ENCODE measurements at regions not wholly inside any gene's neighbourhood (a gene's known extent, or its start where the extent isn't known, plus 50 kb on each side); places are given as distances from the start of the nearest gene placed in this dataset.

DNA sequence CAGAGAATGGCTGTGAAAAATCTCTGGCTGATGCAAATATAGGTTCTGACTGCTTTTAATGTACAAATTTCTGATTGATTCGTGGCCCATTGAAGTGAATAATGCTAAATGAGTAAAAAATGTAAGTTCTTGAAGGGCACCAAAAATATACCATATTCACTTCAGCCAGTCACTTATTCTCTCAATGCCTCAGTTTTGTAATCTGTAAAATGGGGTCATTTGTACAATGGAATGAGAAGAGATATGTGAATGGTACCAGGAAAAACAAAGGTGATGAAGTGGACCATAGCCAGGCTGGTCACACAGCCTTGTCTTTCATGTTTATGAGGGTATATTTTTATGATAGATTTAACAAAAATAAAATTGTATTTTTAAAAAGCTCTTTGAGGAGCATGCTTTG lies 441.2 kb upstream of the NR3C2 start:
- Histone ChIP-seq H3K36me3 (ENCODE audit: control insufficient read depth, insufficient read depth, low read length) (no peaks in the 10 kb centered on the region), H3K9me3 (ENCODE audit: control insufficient read depth, insufficient read depth, low read length) (no peaks in the 10 kb centered on the region), H3K4me1 (ENCODE audit: control insufficient read depth, insufficient read depth, low read length) (no peaks in the 10 kb centered on the region), H3K27ac (ENCODE audit: low read length) (no peak overlapping the region), H3K4me3 (ENCODE audit: low read length) (no peak overlapping the region), H3K27me3 (ENCODE audit: control insufficient read depth, insufficient read depth, low read length) (no peaks in the 10 kb centered on the region)
- TF ChIP-seq, protein P1, sequence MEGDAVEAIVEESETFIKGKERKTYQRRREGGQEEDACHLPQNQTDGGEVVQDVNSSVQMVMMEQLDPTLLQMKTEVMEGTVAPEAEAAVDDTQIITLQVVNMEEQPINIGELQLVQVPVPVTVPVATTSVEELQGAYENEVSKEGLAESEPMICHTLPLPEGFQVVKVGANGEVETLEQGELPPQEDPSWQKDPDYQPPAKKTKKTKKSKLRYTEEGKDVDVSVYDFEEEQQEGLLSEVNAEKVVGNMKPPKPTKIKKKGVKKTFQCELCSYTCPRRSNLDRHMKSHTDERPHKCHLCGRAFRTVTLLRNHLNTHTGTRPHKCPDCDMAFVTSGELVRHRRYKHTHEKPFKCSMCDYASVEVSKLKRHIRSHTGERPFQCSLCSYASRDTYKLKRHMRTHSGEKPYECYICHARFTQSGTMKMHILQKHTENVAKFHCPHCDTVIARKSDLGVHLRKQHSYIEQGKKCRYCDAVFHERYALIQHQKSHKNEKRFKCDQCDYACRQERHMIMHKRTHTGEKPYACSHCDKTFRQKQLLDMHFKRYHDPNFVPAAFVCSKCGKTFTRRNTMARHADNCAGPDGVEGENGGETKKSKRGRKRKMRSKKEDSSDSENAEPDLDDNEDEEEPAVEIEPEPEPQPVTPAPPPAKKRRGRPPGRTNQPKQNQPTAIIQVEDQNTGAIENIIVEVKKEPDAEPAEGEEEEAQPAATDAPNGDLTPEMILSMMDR (IDR thresholded peaks at IDR 0.05), result no peak
- no peaks in the 10 kb centered on the region for H3K36me3 Mint-ChIP-seq
- intact Hi-C loops (cut with micrococcal nuclease), result no loop called here
- H3K4me3 Mint-ChIP-seq, result no peak overlapping the region
- peaks cover 9% of the 10 kb centered on the region in 2 donors for H3K9me3 Mint-ChIP-seq
- no peak overlapping the region for H3K27ac Mint-ChIP-seq
- no peaks in the 10 kb centered on the region for H3K27me3 Mint-ChIP-seq (ENCODE audit: low read depth in 2 of 2)
- ATAC-seq (no peak), DNase-seq (no peak)
- WGBS (ENCODE audit: insufficient coverage), result no CpG with 5 or more reads among the region's 1 CpG
- H3K4me1 Mint-ChIP-seq, result no peaks in the 10 kb centered on the region

DNA sequence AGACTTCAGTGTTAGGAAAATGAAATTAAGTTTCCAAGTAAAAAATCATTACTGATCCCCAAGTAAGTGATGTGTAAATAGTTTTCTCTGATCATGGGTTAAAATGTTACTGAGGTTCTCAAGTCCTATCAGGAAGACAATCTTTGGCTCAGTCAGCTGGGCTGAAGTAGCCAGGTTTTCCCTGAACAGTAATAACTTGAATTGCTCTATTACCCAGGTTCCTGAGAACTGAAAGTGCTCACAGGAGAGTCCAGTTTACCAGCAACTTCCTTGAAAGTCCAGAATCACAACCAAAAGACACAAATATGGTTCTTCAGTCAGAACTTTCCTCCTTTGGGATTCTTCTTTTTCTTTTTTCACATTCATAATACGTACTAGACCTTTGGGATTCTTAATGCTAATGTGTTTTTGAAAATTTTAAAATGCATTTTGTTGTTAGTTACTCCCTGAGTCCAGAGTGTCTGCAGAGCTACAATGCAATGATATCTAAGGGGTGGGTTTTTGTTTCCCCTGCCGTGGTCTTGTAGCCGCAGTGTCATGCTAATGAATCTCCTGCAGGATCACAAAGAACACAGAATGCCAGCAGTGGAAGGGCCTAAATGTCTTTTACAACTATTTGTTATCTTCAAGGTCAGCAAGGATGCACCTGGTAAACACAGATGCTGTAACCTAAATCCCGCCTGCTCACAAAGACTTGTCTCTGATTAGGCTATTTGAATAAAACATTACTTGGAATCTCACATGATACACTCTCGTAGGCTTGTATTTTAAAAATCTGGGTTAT lies 439.8 kb upstream of the NR3C2 start:
- ATAC-seq (no peak), DNase-seq (no peak)
- no peak overlapping the region for H3K27ac ChIP-seq (ENCODE audit: low read length)
- TF ChIP-seq, protein P1 (IDR thresholded peaks at IDR 0.05), result no peak
- Mint-ChIP-seq H3K27ac (no peak overlapping the region), H3K4me3 (no peak overlapping the region), H3K4me1 (no peaks in the 10 kb centered on the region), H3K9me3 (peaks cover 6 to 7% of the 10 kb centered on the region in 2 donors), H3K27me3 (ENCODE audit: low read depth in 2 of 2) (no peaks in the 10 kb centered on the region), H3K36me3 (no peaks in the 10 kb centered on the region)
- no peaks in the 10 kb centered on the region for H3K27me3 ChIP-seq (ENCODE audit: control insufficient read depth, insufficient read depth, low read length)
- H3K4me1 ChIP-seq (ENCODE audit: control insufficient read depth, insufficient read depth, low read length), result no peaks in the 10 kb centered on the region
- no peaks in the 10 kb centered on the region for H3K9me3 ChIP-seq (ENCODE audit: control insufficient read depth, insufficient read depth, low read length)
- WGBS (ENCODE audit: insufficient coverage), result 94% methylated on average over 3 of the region's 5 CpGs
- intact Hi-C loops (cut with micrococcal nuclease), result no loop called here
- H3K36me3 ChIP-seq (ENCODE audit: control insufficient read depth, insufficient read depth, low read length), result no peaks in the 10 kb centered on the region
- H3K4me3 ChIP-seq (ENCODE audit: low read length), result no peak overlapping the region

DNA sequence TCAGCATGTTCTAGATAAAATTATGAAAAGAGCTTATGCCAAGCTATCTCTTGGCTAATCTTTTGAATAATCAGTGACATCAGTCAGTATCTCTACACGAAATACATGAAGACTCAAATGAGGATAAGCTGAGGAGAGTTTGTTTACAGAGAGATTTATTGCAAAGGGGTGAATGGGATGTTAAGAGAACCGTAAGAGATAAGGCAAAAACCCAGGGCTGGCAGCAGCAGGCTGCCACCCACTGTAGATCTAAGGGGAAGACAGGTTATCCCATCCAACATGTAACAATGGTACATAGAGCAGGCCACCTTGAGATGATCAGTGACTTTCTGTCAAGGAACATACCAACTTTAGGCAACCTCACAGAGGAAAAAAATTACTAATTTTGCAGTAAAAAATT lies 432.1 kb upstream of the NR3C2 start:
- H3K9me3 Mint-ChIP-seq, result peaks cover 10 to 12% of the 10 kb centered on the region in 2 donors
- no peak overlapping the region for H3K27ac Mint-ChIP-seq

More for the DNA sequence above, 432.1 kb upstream of the NR3C2 start:
- H3K4me1 ChIP-seq (ENCODE audit: control insufficient read depth, insufficient read depth, low read length), result no peaks in the 10 kb centered on the region
- H3K27me3 ChIP-seq (ENCODE audit: control insufficient read depth, insufficient read depth, low read length), result no peaks in the 10 kb centered on the region
- ATAC-seq, result no peak
- no peak overlapping the region for H3K4me3 Mint-ChIP-seq
- TF ChIP-seq, protein P1 (IDR thresholded peaks at IDR 0.05), result no peak
- H3K4me1 Mint-ChIP-seq, result no peaks in the 10 kb centered on the region
- 43% methylated on average over 1 of the region's 2 CpGs for WGBS (ENCODE audit: insufficient coverage)
- H3K27me3 Mint-ChIP-seq (ENCODE audit: low read depth in 2 of 2), result no peaks in the 10 kb centered on the region
- intact Hi-C loops (cut with micrococcal nuclease), result no loop called here
- H3K9me3 ChIP-seq (ENCODE audit: control insufficient read depth, insufficient read depth, low read length), result no peaks in the 10 kb centered on the region
- H3K36me3 ChIP-seq (ENCODE audit: control insufficient read depth, insufficient read depth, low read length), result no peaks in the 10 kb centered on the region
- H3K36me3 Mint-ChIP-seq, result no peaks in the 10 kb centered on the region
- no peak for DNase-seq
- H3K27ac ChIP-seq (ENCODE audit: low read length), result no peak overlapping the region
- no peak overlapping the region for H3K4me3 ChIP-seq (ENCODE audit: low read length)

All from natural killer cell (primary cell).